Kidney (tissue), 13 donors: ENCODE measurements at regions not wholly inside any gene's neighbourhood (a gene's known extent, or its start where the extent isn't known, plus 50 kb on each side); places are given as distances from the start of the nearest gene placed in this dataset.

Experiments used
- DNase-seq, 5 donors: peaks; one replicate each; pipeline ENCODE4 v3.0.0-alpha.2; 2013 to 2020
- FAIRE-seq: peaks from 2 replicates; lab custom pipeline; 2012; peaks lifted over from hg19 to GRCh38; lab: Jason Lieb, UNC
- H3K27ac ChIP-seq, 2 donors: one replicate each; pipeline ENCODE4 v1.7.0; 2013; ENCODE audit warnings: low read depth in 2 of 2, low read length in 2 of 2, inconsistent platforms in 1 of 2
- H3K27me3 ChIP-seq: one replicate; pipeline ENCODE4 v1.7.1; 2013; ENCODE audit warnings: low read length, inconsistent platforms; ENCODE audit not compliant: control insufficient read depth, insufficient read depth
- H3K36me3 ChIP-seq, 3 donors: one replicate each; pipeline versions ENCODE4 v1.7.0 to v1.7.1; 2013; ENCODE audit warnings: low read length in 3 of 3, control low read depth in 1 of 3, inconsistent platforms in 1 of 3; ENCODE audit not compliant: insufficient read depth in 3 of 3, control insufficient read depth in 2 of 3
- H3K4me1 ChIP-seq, 3 donors: one replicate each; pipeline versions ENCODE4 v1.7.0 to v1.7.1; 2013; ENCODE audit warnings: low read length in 3 of 3, inconsistent platforms in 1 of 3, low read depth in 1 of 3; ENCODE audit not compliant: control insufficient read depth in 2 of 3, insufficient read depth in 2 of 3
- H3K4me3 ChIP-seq, 3 donors: one replicate each; pipeline versions ENCODE4 v1.7.0 to v1.8.1; 2013; ENCODE audit warnings: low read length in 3 of 3, control low read depth in 1 of 3, inconsistent platforms in 1 of 3
- H3K9ac ChIP-seq, 3 donors: one replicate each; pipeline versions ENCODE4 v1.7.0 to v1.7.1; 2013; ENCODE audit warnings: low read length in 3 of 3, control low read depth in 1 of 3, inconsistent platforms in 1 of 3
- H3K9me3 ChIP-seq, 3 donors: one replicate each; pipeline versions ENCODE4 v1.7.0 to v1.7.1; 2013; ENCODE audit warnings: low read length in 3 of 3, control low read depth in 1 of 3, inconsistent platforms in 1 of 3; ENCODE audit not compliant: control insufficient read depth in 2 of 3, insufficient read depth in 1 of 3
- CTCF ChIP-seq: IDR thresholded peaks from 3 replicates; pipeline ENCODE4 v1.5.1; 2012; ENCODE audit warnings: mild to moderate bottlenecking, moderate library complexity, borderline replicate concordance; ENCODE audit not compliant: insufficient read depth; ENCODE audit errors: extremely low read depth
- intact Hi-C: fragments of 100-400 bp; cut with DNase I; formaldehyde crosslinking; loops from one replicate; pipeline ENCODE4 v1.11.1; 2022
- donor health status: control.
- donor health status: control.
- donor health status: control.
- donor health status: control.
- donor health status: control.
- donor health status: DM: yes; HTN: yes; CAD: no.
- donor health status: Normal renal cell carcinoma (clear cell type).

DNA sequence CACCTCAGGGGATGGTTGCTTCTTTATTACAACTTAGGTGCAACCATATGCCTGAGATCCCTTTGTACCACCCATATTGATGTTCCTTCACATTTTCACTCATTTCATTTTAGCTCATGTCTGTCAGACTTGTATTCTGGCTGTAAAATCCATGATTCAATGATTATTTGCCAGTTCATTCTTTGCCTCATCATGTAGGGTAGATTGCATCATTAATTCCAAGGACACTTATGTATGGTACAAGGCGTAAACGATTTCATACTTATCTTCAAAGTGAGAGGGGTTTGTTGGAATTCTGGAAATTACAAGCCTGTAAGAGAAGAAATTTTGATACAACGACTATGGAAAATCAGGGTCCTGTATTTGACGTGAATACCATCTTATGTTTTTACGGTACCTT, 685.0 kb upstream of the FANCL start:
- H3K4me3 ChIP-seq, result no peak overlapping the region
- intact Hi-C loops, result no loop called here
- H3K27me3 ChIP-seq, result no peaks in the 10 kb centered on the region
- no peak overlapping the region for H3K9ac ChIP-seq
- no peak for DNase-seq
- H3K27ac ChIP-seq, result no peak overlapping the region
- TF ChIP-seq CTCF, result no peak
- FAIRE-seq, result no peak
- no peaks in the 10 kb centered on the region for H3K36me3 ChIP-seq
- no peaks in the 10 kb centered on the region for H3K4me1 ChIP-seq
- no peaks in the 10 kb centered on the region for H3K9me3 ChIP-seq

- Histone ChIP-seq H3K9ac (no peak overlapping the region), H3K27ac (no peak overlapping the region), H3K9me3 (no peaks in the 10 kb centered on the region), H3K36me3 (no peaks in the 10 kb centered on the region), H3K4me3 (no peak overlapping the region), H3K4me1 (no peaks in the 10 kb centered on the region), H3K27me3 (no peaks in the 10 kb centered on the region)
- DNase-seq (no peak), FAIRE-seq (no peak)
- intact Hi-C loops, result no loop called here
- no peak for TF ChIP-seq CTCF
These were observed 684.6 kb upstream of the FANCL start for GRCh38 chr2:58925676-58926081.

GRCh38 chr2:58923869-58924268, 682.7 kb upstream of the FANCL start:
- no peak overlapping the region for H3K27ac ChIP-seq

More at GRCh38 chr2:58923869-58924268, 682.7 kb upstream of the FANCL start:
- Histone ChIP-seq H3K27me3 (no peaks in the 10 kb centered on the region), H3K4me1 (no peaks in the 10 kb centered on the region), H3K36me3 (no peaks in the 10 kb centered on the region), H3K4me3 (no peak overlapping the region), H3K9me3 (no peaks in the 10 kb centered on the region), H3K9ac (no peak overlapping the region)
- intact Hi-C loops, result no loop called here
- no peak for DNase-seq
- no peak for TF ChIP-seq CTCF
- FAIRE-seq, result no peak
